A549 (cell line): ENCODE measurements at regions not wholly inside any gene's neighbourhood (a gene's known extent, or its start where the extent isn't known, plus 50 kb on each side); places are given as distances from the start of the nearest gene placed in this dataset.

Source experiments
- ATAC-seq, 2 experiments: fragments of 200-7000 bp in 1 of 2; fragments of >200 bp in 1 of 2; cut with Nextera tagmentation in 1 of 2; cut with Tn5 transposase in 1 of 2; 3 replicates each; pipeline versions ENCODE4 v1.8.0 to v1.9.1; 2018 to 2020; ENCODE audit warnings: mild to moderate bottlenecking in 1 of 2, moderate library complexity in 1 of 2
- CTCF ChIA-PET: fragments of 300-600 bp; sonication (Branson Sonifier 250); formaldehyde crosslinking; extraction: SDS; loops from one replicate; lab custom pipeline; 2021; ENCODE audit warnings: antibody characterized with exemption, inconsistent platforms; lab: Yijun Ruan, JAX
- POLR2A ChIA-PET: fragments of 350-600 bp; formaldehyde crosslinking; extraction: SDS; loops from one replicate; lab custom pipeline; 2021; ENCODE audit warnings: antibody characterized with exemption, inconsistent platforms; lab: Yijun Ruan, JAX
- DNase-seq, 2 experiments: peaks; one replicate each; pipeline versions ENCODE4 v3.0.0 to v3.0.0-alpha.2; 2011 to 2016; ENCODE audit warnings: low read depth in 1 of 2, low spot score in 1 of 2
- FAIRE-seq: peaks from 2 replicates; lab custom pipeline; 2011; peaks lifted over from hg19 to GRCh38; lab: Jason Lieb, UNC
- H3K27ac ChIP-seq, 2 experiments: fragments of >200 bp; sonication (Bioruptor Twin); formaldehyde crosslinking; 3 replicates each; pipeline ENCODE4 v1.5.1; 2016 to 2017
- H3K4me1 ChIP-seq: fragments of >200 bp; sonication (Bioruptor Twin); formaldehyde crosslinking; 3 replicates; pipeline ENCODE4 v1.6.1; 2016
- H3K4me2 ChIP-seq: fragments of >200 bp; sonication (Bioruptor Twin); formaldehyde crosslinking; 3 replicates; pipeline ENCODE4 v1.6.1; 2016
- H3K4me3 ChIP-seq: fragments of >200 bp; sonication (Bioruptor Twin); formaldehyde crosslinking; 3 replicates; pipeline ENCODE4 v1.5.1; 2016
- H3K9me3 ChIP-seq: fragments of >200 bp; sonication (Bioruptor Twin); formaldehyde crosslinking; 3 replicates; pipeline ENCODE4 v1.6.1; 2016
- BHLHE40 ChIP-seq: IDR thresholded peaks from 2 replicates; pipeline ENCODE4 v1.6.1; 2012; ENCODE audit warnings: low read depth, low read length, inconsistent platforms
- CEBPB ChIP-seq, 2 experiments: fragments of >200 bp in 1 of 2; sonication (Bioruptor Twin) in 1 of 2; formaldehyde crosslinking in 1 of 2; IDR thresholded peaks; 2 replicates each; pipeline ENCODE4 v1.6.1; 2012 to 2016
- E2F6 ChIP-seq: IDR thresholded peaks from 2 replicates; pipeline ENCODE4 v1.6.1; 2012; ENCODE audit warnings: low read depth, borderline replicate concordance
- EHMT2 ChIP-seq: fragments of 200-600 bp; sonication (generic); IDR thresholded peaks from 2 replicates; pipeline ENCODE4 v1.6.1; 2016; ENCODE audit warnings: antibody characterized with exemption, low read depth, mild to moderate bottlenecking, moderate library complexity
- ELK1 ChIP-seq: fragments of 150-350 bp; IDR thresholded peaks from 2 replicates; pipeline ENCODE4 v1.6.1; 2014; ENCODE audit warnings: low read depth, mild to moderate bottlenecking, low read length
- ESRRA ChIP-seq: fragments of 150-350 bp; IDR thresholded peaks from 2 replicates; pipeline ENCODE4 v1.6.1; 2014; ENCODE audit warnings: mild to moderate bottlenecking, low read length, borderline replicate concordance
- HES2 ChIP-seq: fragments of >200 bp; sonication (Bioruptor Twin); formaldehyde crosslinking; IDR thresholded peaks from 2 replicates; pipeline ENCODE4 v1.6.1; 2016
- HEYL ChIP-seq: fragments of 250-450 bp; sonication (Bioruptor Pico); IDR thresholded peaks from 2 replicates; pipeline ENCODE4 v1.8.0; 2021; ENCODE audit warnings: mild to moderate bottlenecking, moderate library complexity
- HOXB5 ChIP-seq: fragments of 250-450 bp; sonication (Bioruptor Pico); IDR thresholded peaks from 2 replicates; pipeline ENCODE4 v1.5.0; 2020; ENCODE audit warnings: mild to moderate bottlenecking, moderate library complexity
- KDM5A ChIP-seq: fragments of 200-600 bp; sonication (generic); IDR thresholded peaks from 2 replicates; pipeline ENCODE4 v1.6.1; 2016; ENCODE audit warnings: antibody characterized with exemption, mild to moderate bottlenecking
- MAZ ChIP-seq: fragments of 150-350 bp; IDR thresholded peaks from 2 replicates; pipeline ENCODE4 v1.6.1; 2014; ENCODE audit warnings: antibody characterized with exemption, low read depth, low read length, borderline replicate concordance
- NPAS2 ChIP-seq: fragments of 250-450 bp; sonication (Bioruptor Pico); IDR thresholded peaks from 2 replicates; pipeline ENCODE4 v1.8.0; 2022; ENCODE audit warnings: mild to moderate bottlenecking, moderate library complexity, borderline replicate concordance
- PBX3 ChIP-seq: IDR thresholded peaks from 2 replicates; pipeline ENCODE4 v1.6.1; 2012
- PHF8 ChIP-seq: fragments of 200-600 bp; sonication (generic); IDR thresholded peaks from 2 replicates; pipeline ENCODE4 v1.6.1; 2016; ENCODE audit warnings: low read depth, mild to moderate bottlenecking, antibody characterized with exemption, moderate library complexity, borderline replicate concordance
- POLR2A ChIP-seq: IDR thresholded peaks from 2 replicates; pipeline ENCODE4 v1.6.1; 2012; ENCODE audit warnings: mild to moderate bottlenecking, low read length
- POLR2AphosphoS2 ChIP-seq: conservative IDR thresholded peaks from 2 replicates; pipeline ENCODE4 v1.6.1; 2012; ENCODE audit warnings: low read length, improper control_type of control experiment, inconsistent platforms
- RARB ChIP-seq: fragments of 250-450 bp; sonication (Bioruptor Pico); IDR thresholded peaks from 2 replicates; pipeline ENCODE4 v1.8.0; 2021; ENCODE audit warnings: mild to moderate bottlenecking, moderate library complexity
- RCOR1 ChIP-seq: fragments of 150-350 bp; IDR thresholded peaks from 2 replicates; pipeline ENCODE4 v1.6.1; 2014; ENCODE audit warnings: antibody characterized with exemption, low read length, low read depth
- RNF2 ChIP-seq: fragments of 200-600 bp; sonication (generic); IDR thresholded peaks from 2 replicates; pipeline ENCODE4 v1.6.1; 2016; ENCODE audit warnings: low read depth, mild to moderate bottlenecking, antibody characterized with exemption, moderate library complexity, borderline replicate concordance
- SREBF2 ChIP-seq: fragments of 450-650 bp; IDR thresholded peaks from 2 replicates; pipeline ENCODE4 v1.6.1; 2014; ENCODE audit warnings: mild to moderate bottlenecking, moderate library complexity
- TP53 ChIP-seq: fragments of 250-450 bp; sonication (Bioruptor Pico); IDR thresholded peaks from 2 replicates; pipeline ENCODE4 v1.5.0; 2021; ENCODE audit warnings: mild to moderate bottlenecking, moderate library complexity
- USF2 ChIP-seq: fragments of 450-650 bp; IDR thresholded peaks from 2 replicates; pipeline ENCODE4 v1.6.1; 2014; ENCODE audit warnings: antibody characterized with exemption
- ZC3H11A ChIP-seq: fragments of 450-650 bp; IDR thresholded peaks from 2 replicates; pipeline ENCODE4 v1.6.1; 2014; ENCODE audit warnings: antibody characterized with exemption, mild to moderate bottlenecking
- ZNF302 ChIP-seq: fragments of 250-450 bp; sonication (Bioruptor Pico); IDR thresholded peaks from 2 replicates; pipeline ENCODE4 v1.9.0; 2021; ENCODE audit warnings: inconsistent platforms, mild to moderate bottlenecking, moderate library complexity
- WGBS: methylation state at CpG from one replicate; pipeline ENCODE4 v1.1.6; 2017; ENCODE audit errors: missing lambda C conversion rate; 5-methylcytosine and 5-hydroxymethylcytosine counted together

- FAIRE-seq = no peak
Measured at GRCh38 chr22:19591568-19591967, 67.4 kb upstream of the CLDN5 start.

GRCh38 chr22:19592464-19592863 lies 68.3 kb upstream of the CLDN5 start:
- no peak for FAIRE-seq
- ChIA-PET POLR2A (no interaction called here), CTCF (interaction anchor here (0.6 kb wide), 1 partner anchor 115 kb away, joined by 3 read pairs; no protein-coding TSS in a partner anchor)
- H3K27ac ChIP-seq = no peak overlapping the region
- TF ChIP-seq RNF2 = no peak
- TF ChIP-seq RCOR1 = no peak
- no peak for TF ChIP-seq KDM5A
- no peak for TF ChIP-seq ZNF302 (CRISPR knock-in tag)
- TF ChIP-seq ESRRA = no peak
- no peak for DNase-seq
- no peaks in the 10 kb centered on the region for H3K4me1 ChIP-seq
- WGBS = 90% methylated on average over 4 of the region's 4 CpGs
- H3K4me2 ChIP-seq = no peak overlapping the region
- H3K9me3 ChIP-seq = no peaks in the 10 kb centered on the region
- ATAC-seq = no peak
- no peak overlapping the region for H3K4me3 ChIP-seq

More at GRCh38 chr22:19591568-19591967, 67.4 kb upstream of the CLDN5 start:
- no peak for TF ChIP-seq ELK1
- TF ChIP-seq, all 56 proteins: peak for 0
- Histone ChIP-seq H3K9me3 (no peaks in the 10 kb centered on the region), H3K27ac (no peak overlapping the region), H3K4me3 (no peak overlapping the region), H3K4me1 (no peaks in the 10 kb centered on the region), H3K4me2 (no peak overlapping the region)
- ATAC-seq (no peak), DNase-seq (no peak)
- CTCF ChIA-PET = interaction anchor here (0.7 to 1.4 kb wide), 2 partner anchors 12 to 89 kb away, joined by 3 to 4 read pairs; no protein-coding TSS in a partner anchor
- 64% methylated on average over 2 of the region's 2 CpGs for WGBS
- POLR2A ChIA-PET = no interaction called here

GRCh38 chr22:19593991-19594569 lies 69.9 kb upstream of the CLDN5 start:
- Histone ChIP-seq H3K4me3 (no peak overlapping the region), H3K27ac (no peak overlapping the region), H3K4me1 (no peaks in the 10 kb centered on the region)
- WGBS = 43% methylated on average over 7 of the region's 7 CpGs
- CTCF ChIA-PET = interaction anchor here (0.8 to 3.6 kb wide), 2 partner anchors 8 to 36 kb away, joined by 3 to 16 read pairs; no protein-coding TSS in a partner anchor
- no peak for FAIRE-seq
- TF ChIP-seq CEBPB (IDR thresholded peaks at IDR 0.05) (no peak), HEYL (no peak), POLR2A (no peak), NPAS2 (CRISPR knock-in tag) (no peak), HOXB5 (no peak), SREBF2 (no peak), RARB (CRISPR knock-in tag) (no peak)
- TF ChIP-seq, all 56 proteins: peak for 0
- DNase-seq (no peak), ATAC-seq (no peak)
- Histone ChIP-seq H3K4me2 (no peak overlapping the region), H3K9me3 (no peaks in the 10 kb centered on the region)
- POLR2A ChIA-PET = no interaction called here

- POLR2A ChIA-PET = no interaction called here
- H3K4me3 ChIP-seq = no peak overlapping the region
- no peak overlapping the region for H3K27ac ChIP-seq
- no peaks in the 10 kb centered on the region for H3K9me3 ChIP-seq
- no peak for FAIRE-seq
- TF ChIP-seq MAZ (no peak), EHMT2 (no peak), USF2 (no peak), BHLHE40 (no peak), SREBF2 (no peak), ZNF302 (CRISPR knock-in tag) (no peak), TP53 (CRISPR knock-in tag) (no peak), ZC3H11A (no peak), E2F6 (no peak), POLR2AphosphoS2 (no peak), CEBPB (IDR thresholded peaks at IDR 0.05) (no peak), HES2 (no peak), RARB (CRISPR knock-in tag) (no peak), PBX3 (no peak), PHF8 (no peak), ESRRA (no peak), HOXB5 (no peak)
- TF ChIP-seq, all 56 proteins: peak for 0
- no peak overlapping the region for H3K4me2 ChIP-seq
- CTCF ChIA-PET = interaction anchor here (3.6 kb wide), 1 partner anchor 35 kb away, joined by 16 read pairs; no protein-coding TSS in a partner anchor
- no peak for DNase-seq
- H3K4me1 ChIP-seq = no peaks in the 10 kb centered on the region
- 71% methylated on average over 7 of the region's 7 CpGs for WGBS
- no peak for ATAC-seq
Measured at GRCh38 chr22:19595532-19595931, 71.3 kb upstream of the CLDN5 start.
